Upper lobe of right lung (tissue), 1 donor: ENCODE measurements at regions not wholly inside any gene's neighbourhood (a gene's known extent, or its start where the extent isn't known, plus 50 kb on each side); places are given as distances from the start of the nearest gene placed in this dataset.

Experiments
- ATAC-seq: fragments of 200-7000 bp; cut with Tn5 transposase; one replicate; pipeline ENCODE4 v1.9.1; 2020; ENCODE audit warnings: mild to moderate bottlenecking, moderate library complexity
- DNase-seq: peaks from one replicate; pipeline ENCODE4 v3.0.0-alpha.2; 2020
- H3K27ac ChIP-seq: fragments of 200-600 bp; one replicate; pipeline ENCODE4 v1.8.0; 2022
- H3K27me3 ChIP-seq: fragments of 200-600 bp; one replicate; pipeline ENCODE4 v1.8.0; 2022; ENCODE audit warnings: mild to moderate bottlenecking
- H3K36me3 ChIP-seq: fragments of 200-600 bp; one replicate; pipeline ENCODE4 v1.8.0; 2022
- H3K4me1 ChIP-seq: fragments of 200-600 bp; one replicate; pipeline ENCODE4 v1.8.0; 2022
- H3K4me3 ChIP-seq: fragments of 200-600 bp; one replicate; pipeline ENCODE4 v1.8.0; 2022; ENCODE audit warnings: mild to moderate bottlenecking
- H3K9me3 ChIP-seq: fragments of 200-600 bp; one replicate; pipeline ENCODE4 v1.8.0; 2022
- intact Hi-C: fragments of 100-400 bp; cut with DNase I; formaldehyde crosslinking; loops from one replicate; pipeline ENCODE4 v1.11.0; 2022
- TF ChIP-seq, protein P1 (sequence below): fragments of 200-600 bp; IDR thresholded peaks from one replicate; pipeline ENCODE4 v1.8.0; 2022; ENCODE audit warnings: antibody characterized with exemption
- donor health status: DM: no; HTN: yes; CAD: no; lungs with severe emphysema.

DNA sequence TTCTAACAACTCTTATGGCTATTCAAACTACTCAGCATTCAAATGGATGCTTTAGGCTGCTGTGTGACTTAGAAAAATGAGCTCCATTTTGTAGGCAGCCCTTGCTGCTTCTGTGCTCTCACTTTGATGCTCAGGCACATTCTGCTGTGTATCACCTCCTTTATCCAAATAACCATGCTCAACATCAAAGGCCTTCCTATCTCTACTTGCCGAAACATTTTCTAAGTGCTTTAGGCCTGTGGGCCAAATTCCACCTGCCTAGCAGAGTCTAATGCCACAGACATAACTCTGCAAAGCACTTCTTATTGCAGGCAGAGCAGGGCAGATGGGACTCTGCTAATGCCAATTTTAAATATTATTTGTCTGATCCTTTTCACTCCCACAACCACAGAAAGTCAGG, 397.4 kb downstream of the RND3 start:
- H3K9me3 ChIP-seq: no peaks in the 10 kb centered on the region
- ATAC-seq (no peak), DNase-seq (no peak)
- H3K4me3 ChIP-seq: no peak overlapping the region
- no peak overlapping the region for H3K27ac ChIP-seq
- H3K36me3 ChIP-seq: no peaks in the 10 kb centered on the region
- no peaks in the 10 kb centered on the region for H3K27me3 ChIP-seq
- H3K4me1 ChIP-seq: no peaks in the 10 kb centered on the region
- intact Hi-C loops: no loop called here
- TF ChIP-seq, protein P1, sequence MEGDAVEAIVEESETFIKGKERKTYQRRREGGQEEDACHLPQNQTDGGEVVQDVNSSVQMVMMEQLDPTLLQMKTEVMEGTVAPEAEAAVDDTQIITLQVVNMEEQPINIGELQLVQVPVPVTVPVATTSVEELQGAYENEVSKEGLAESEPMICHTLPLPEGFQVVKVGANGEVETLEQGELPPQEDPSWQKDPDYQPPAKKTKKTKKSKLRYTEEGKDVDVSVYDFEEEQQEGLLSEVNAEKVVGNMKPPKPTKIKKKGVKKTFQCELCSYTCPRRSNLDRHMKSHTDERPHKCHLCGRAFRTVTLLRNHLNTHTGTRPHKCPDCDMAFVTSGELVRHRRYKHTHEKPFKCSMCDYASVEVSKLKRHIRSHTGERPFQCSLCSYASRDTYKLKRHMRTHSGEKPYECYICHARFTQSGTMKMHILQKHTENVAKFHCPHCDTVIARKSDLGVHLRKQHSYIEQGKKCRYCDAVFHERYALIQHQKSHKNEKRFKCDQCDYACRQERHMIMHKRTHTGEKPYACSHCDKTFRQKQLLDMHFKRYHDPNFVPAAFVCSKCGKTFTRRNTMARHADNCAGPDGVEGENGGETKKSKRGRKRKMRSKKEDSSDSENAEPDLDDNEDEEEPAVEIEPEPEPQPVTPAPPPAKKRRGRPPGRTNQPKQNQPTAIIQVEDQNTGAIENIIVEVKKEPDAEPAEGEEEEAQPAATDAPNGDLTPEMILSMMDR: no peak

DNA sequence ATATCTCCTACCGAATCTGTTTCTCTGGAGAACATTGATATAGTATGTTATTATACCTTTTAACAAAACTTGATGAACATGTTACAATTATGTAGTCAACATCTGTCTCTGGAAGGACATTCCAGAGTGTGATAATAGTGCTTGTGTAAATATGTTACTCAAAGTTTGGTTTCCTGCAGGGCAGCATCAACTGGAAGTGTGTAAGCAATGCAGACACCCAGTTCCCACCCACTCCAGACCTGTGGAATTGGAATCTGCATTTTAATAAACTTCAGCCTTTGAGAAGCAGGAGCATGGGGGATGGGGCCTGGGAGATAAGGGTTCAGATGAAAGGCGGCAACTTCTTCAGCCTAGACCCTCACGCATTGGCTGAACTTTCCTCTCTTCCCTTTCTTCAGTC, 398.9 kb downstream of the RND3 start:
- DNase-seq: no peak
- Histone ChIP-seq H3K4me1 (no peaks in the 10 kb centered on the region), H3K9me3 (no peaks in the 10 kb centered on the region), H3K27me3 (no peaks in the 10 kb centered on the region), H3K36me3 (no peaks in the 10 kb centered on the region), H3K4me3 (no peak overlapping the region), H3K27ac (no peak overlapping the region)
- TF ChIP-seq, protein P1: no peak
- no peak for ATAC-seq
- intact Hi-C loops: no loop called here

DNA sequence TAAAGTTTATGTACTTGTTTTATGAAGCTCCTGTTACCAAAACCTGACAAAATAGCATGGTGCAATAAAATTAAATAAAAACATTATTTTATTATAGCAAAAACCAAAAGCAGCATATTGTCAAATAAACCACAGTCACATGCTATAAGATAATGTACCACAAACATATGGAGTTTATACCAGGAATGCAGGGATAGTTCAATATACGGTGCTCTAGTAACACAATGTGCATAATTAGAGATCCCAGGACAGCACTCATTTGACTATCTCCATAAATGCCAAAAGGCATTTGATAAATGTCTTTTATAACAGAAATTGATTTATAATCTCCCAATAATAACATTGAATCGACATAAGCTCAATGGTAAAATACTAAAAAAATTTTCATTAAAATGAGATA, 402.0 kb downstream of the RND3 start:
- intact Hi-C loops: no loop called here
- ATAC-seq: no peak
- TF ChIP-seq, protein P1: no peak

DNA sequence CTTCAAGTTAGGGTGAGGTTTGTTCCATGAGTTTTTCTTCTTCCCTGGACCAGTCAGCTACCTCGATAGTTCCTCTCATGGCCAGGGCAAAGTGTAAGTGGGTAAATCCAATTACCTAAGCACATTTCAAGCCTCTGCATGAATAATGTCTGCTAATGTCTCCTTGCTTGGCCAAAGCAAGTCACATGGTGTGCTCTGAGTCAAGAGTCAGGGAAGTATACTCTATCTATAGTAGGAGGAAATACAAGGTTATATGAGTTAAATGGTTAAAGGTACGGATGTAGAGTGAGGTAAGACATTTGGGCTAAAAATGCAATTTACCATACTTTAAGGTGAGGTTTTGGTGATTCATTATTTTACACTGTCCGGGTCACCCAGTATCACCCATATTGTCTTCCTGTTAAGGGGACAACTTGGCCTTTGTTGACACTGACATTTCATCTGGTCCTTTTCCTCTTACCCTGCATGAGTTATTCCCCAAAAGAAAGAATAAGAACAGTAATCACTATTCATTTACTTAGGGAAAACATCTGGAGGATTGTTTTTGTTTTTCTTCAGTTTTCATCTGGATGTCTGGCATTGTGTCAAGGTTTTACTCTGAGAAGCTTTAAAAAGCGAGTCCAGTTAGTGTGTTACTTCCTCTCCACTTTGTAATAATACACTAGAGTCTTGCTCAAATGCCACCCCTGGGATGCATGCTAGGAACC, 405.5 kb downstream of the RND3 start:
- Histone ChIP-seq H3K4me3 (no peak overlapping the region), H3K4me1 (no peaks in the 10 kb centered on the region), H3K36me3 (no peaks in the 10 kb centered on the region), H3K9me3 (no peaks in the 10 kb centered on the region), H3K27me3 (no peaks in the 10 kb centered on the region), H3K27ac (no peak overlapping the region)
- intact Hi-C loops: no loop called here
- ATAC-seq: no peak
- TF ChIP-seq, protein P1: no peak
- DNase-seq: no peak

More for the DNA sequence above, 402.0 kb downstream of the RND3 start:
- DNase-seq: no peak
- Histone ChIP-seq H3K9me3 (no peaks in the 10 kb centered on the region), H3K4me1 (no peaks in the 10 kb centered on the region), H3K27ac (no peak overlapping the region), H3K27me3 (no peaks in the 10 kb centered on the region), H3K4me3 (no peak overlapping the region), H3K36me3 (no peaks in the 10 kb centered on the region)

DNA sequence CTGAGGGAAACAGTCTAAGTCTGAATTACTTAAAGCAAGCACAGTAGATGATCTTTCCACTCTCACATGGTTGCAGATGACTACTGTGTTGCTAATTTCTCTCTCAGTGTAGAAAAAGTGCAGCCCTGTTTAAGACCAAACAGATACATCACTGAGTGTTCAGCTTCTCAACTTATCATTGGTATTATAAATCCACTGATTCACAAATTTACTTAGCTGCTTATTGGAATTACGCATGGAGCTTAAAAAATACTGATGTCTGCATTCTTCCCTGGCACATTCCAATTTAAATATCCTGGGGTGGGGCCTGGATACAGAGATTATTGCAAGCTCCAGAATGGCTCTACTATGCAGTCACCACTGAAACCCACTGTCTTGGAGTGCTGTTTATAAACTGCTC, 411.2 kb downstream of the RND3 start:
- no peak overlapping the region for H3K27ac ChIP-seq
- DNase-seq (no peak), ATAC-seq (no peak)
- intact Hi-C loops: no loop called here
- no peaks in the 10 kb centered on the region for H3K27me3 ChIP-seq
- no peaks in the 10 kb centered on the region for H3K9me3 ChIP-seq
- no peak overlapping the region for H3K4me3 ChIP-seq
- peaks cover 6% of the 10 kb centered on the region for H3K4me1 ChIP-seq
- TF ChIP-seq, protein P1: no peak
- H3K36me3 ChIP-seq: no peaks in the 10 kb centered on the region

DNA sequence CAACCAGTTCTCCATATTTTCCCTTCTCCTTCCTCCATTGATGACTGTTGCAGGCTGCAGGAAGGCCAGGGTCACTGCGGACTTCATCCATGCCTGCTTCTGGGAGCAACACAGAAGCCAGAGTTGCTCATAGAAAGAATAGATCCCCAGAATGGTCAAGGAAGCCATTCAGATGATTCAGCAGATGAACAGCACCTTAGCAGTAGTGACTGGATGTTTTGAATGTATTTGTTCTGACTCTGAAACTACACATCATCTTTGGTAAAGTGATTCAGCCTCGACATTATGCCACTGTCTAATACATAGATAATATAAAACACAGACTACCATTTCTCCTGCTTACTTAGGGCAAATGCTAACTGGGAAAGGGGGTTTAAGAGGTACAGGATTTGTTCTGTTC, 411.6 kb downstream of the RND3 start:
- H3K36me3 ChIP-seq: no peaks in the 10 kb centered on the region
- no peaks in the 10 kb centered on the region for H3K27me3 ChIP-seq
- ATAC-seq (no peak), DNase-seq (no peak)
- H3K4me1 ChIP-seq: peaks cover 6% of the 10 kb centered on the region
- H3K27ac ChIP-seq: no peak overlapping the region
- TF ChIP-seq, protein P1: no peak
- intact Hi-C loops: no loop called here
- no peaks in the 10 kb centered on the region for H3K9me3 ChIP-seq
- H3K4me3 ChIP-seq: no peak overlapping the region
